ENCODE measurements at regions not wholly inside any gene's neighbourhood (a gene's known extent, or its start where the extent isn't known, plus 50 kb on each side); places are given as distances from the start of the nearest gene placed in this dataset.
"Not testable (repeated sequence)": the region's sequence is repeated elsewhere in the genome, so short reads cannot be mapped to it uniquely, and the experiment has no call there.

DNA sequence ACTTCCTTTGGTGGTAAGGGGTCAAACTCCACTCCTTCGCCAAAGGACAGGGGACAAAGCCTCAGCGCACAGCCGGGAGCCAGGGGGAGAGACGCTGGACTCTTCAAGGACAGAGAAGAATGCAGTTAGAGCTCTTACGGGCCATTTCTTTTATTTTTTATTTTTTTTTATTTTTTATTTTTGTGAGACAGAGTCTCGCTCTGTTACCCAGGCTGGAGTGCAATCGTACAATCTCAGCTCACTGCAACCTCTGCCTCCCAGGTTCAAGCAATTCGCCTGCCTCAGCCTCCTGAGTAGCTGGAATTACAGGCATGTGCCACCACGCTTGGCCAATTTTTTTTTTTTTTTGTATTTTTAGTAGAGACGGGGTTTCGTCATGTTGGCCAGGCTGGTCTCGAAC lies 93.2 kb upstream of the RPH3AL start, which contains the start of gene RFLNB:
Gene RFLNB, minus strand, starts transcription at position 101 of the 400 bp plus-strand sequence.
- not testable (repeated sequence) for DNase-seq

DNA sequence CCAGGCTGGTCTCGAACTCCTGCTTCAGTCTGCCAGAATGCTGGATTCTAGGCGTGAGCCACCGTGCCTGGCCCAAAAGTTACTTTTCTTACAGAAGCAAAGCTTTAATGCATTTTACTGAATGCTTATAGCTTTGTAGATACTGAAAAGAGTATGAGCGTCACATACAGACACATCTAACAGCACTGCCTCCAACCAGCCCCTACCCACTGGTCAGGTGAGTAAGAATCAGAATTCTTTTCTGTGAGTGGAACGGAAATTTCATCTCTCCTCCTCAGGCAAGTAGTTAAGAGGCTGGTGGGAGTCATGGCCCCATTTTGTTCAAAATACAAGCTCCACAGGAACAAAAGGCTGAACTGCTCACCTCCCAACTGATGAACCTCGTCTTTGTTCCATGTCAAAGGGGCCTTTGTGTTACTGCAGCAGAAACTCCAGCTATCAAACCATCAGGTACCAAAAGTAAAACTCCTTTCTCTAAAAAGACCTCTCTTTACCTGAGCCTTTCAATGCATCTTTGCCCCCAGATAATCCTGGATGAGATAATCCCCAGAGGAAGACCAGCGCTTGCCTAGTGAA lies 92.4 kb upstream of the RPH3AL start:
- DNase-seq, result no peak

DNA sequence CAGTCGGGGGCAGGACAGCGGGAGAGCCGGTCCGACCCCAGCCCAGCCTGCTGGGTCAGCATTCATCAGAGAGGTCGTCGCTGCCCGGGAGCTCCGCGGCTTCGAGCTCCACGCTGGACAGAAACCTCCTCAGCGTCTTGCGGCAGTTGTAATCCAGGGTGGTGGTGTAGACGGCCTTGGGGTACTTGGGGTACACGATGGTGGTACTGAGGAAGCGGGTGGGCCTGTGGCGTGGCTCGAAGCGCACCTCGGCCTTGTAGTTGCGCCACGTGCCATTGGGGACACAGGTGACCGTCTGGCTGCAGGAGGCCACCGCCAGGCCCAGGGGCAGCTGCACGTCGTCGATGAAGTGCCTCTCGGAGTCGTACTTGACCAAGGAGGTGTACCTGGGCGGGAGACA lies 90.5 kb upstream of the RPH3AL start:
- no peak for DNase-seq

DNA sequence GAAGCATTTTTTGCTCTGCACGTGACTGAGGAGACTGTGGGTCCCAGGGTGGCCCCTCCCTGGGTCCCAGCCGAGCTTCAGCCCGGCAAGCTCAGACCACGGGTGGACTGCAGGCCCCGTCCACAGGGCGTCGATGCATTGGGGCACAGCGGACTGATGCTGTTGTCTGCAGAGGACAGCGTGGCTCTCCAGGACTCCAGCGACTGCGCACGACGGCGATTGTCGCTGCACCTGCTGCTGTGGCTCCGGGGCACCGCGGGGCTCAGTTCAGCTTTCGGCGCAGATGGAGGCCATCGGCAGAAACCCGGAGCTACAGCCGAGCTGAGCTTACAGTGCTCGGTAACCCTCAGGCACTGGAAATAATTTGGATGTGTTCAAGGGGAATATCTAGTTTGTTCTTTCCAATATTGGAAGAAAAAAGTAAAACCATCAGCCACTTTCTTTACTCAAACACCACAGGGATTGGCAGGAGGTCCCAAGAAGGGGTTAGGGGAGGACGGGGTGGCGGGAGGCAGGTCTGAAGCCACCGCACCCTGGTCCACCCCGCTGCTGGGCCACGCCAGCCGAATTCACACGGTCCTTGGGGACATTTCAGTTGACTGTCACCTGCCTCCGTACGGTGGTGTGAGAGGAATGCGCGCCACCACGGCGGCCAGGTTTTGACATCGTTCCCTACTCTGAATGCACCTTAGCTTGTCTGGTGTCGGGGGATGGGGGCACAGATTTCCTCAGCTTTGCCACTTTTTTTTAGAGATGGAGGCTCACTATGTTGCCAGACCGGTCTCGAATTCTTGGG lies 88.7 kb upstream of the RPH3AL start:
- DNase-seq, result no peak

DNA sequence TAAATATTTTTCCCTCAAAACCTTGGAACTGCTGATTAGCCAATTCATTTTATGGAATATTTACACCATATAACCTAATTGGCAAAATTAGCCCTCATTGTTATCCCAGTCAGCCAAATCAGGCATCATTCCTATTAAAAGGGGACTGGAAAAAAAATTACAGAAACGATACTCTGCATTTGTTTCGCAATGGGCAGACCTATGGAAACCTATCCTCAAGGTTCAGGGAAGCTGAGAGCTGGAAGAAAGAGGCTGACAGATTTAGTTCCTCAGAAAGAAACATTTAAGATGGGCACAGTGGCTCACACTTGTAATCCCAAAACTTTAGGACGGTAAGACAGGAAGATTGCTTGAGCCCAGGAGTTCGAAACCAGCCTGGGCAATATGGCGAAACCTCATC lies 85.6 kb upstream of the RPH3AL start:
- DNase-seq, result no peak

DNA sequence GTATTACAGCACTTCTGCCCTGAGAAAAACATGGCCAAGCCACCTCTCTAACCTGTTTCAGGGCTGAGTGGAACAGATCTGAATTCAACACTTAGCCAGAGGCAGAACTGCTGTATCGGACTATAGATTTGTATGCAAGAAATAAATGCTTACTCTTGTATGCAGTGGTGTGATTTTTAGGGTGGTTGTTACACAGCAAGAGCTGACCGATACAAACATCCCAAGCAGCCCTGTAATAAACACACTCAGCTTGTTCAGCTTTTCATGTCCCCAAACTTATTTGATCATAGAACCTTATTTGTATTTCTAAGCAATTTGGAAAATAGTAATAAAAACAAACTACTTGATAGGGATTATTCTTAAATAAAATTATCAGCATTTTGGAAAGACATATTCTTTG lies 84.9 kb upstream of the RPH3AL start:
- DNase-seq, result no peak

DNA sequence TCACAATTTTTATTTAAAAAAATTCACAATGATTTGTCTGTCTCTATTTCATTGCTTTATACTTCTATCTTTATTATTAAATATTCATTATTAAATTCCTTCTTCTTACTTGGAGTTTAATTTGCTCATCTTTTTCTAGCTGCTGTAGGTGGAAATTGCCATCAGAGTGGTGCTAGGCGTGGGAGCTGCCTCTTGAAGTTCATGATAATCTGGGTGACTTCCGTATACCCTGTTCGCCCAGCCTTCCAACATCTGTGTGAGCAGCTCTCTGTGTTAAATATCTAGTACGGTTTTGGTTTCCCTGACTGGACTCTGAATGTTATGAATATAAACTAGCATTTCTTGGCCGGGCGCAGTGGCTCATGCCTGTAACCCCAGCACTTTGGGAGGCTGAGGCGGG lies 84.0 kb upstream of the RPH3AL start:
- DNase-seq, result no peak

DNA sequence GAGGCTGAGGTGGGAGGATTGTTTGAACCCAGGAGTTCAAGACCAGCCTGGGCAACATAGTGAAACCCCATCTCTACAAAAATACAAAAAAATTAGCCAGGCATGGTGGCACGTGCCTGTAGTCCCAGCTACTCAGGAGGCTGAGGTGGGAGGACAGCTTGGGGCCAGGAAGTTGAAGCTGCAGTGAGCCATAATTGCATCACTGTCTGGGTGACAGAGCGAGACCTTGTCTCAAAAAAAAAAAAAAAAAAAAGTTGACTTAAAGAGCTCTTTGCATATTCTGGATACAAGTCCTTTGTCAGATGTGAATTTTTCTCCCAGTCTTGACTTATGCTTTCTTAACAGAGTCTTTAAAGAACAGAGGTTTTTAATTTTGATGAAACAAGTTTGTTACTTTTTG lies 79.9 kb upstream of the RPH3AL start:
- DNase-seq, result not testable (repeated sequence)

DNA sequence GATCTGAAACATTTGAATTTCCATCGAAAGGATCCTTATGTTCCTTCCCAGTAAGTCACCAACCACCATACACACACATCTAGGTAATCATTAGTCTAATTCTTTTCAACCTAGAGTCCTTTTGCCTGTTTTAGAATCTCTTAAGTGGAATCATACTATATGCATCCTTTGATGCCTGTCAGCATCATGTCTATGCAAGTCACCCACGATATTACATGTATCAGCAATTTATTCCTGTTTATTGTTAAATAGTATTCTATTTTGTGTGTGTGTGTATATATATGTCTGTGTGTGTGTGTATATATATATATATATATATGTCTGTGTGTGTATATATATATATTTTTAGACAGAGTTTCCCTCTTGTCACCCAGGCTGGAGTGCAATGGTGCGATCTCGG lies 78.9 kb upstream of the RPH3AL start:
- no peak for DNase-seq

DNA sequence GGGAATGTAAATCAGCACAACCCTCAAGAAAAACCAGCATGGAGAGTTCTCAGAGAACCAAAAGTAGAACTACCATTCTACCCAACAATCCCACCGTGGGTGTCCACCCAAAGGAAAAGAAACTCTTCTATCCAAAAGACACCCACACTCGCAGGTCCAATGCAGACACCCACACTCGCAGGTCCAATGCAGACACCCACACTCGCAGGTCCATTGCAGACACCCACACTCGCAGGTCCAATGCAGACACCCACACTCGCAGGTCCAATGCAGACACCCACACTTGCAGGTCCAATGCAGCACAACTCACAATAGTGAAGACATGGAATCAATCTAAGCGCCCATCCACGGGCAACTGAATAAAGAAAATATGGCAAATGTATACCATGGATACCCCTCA lies 77.0 kb upstream of the RPH3AL start:
- DNase-seq, result no peak

DNA sequence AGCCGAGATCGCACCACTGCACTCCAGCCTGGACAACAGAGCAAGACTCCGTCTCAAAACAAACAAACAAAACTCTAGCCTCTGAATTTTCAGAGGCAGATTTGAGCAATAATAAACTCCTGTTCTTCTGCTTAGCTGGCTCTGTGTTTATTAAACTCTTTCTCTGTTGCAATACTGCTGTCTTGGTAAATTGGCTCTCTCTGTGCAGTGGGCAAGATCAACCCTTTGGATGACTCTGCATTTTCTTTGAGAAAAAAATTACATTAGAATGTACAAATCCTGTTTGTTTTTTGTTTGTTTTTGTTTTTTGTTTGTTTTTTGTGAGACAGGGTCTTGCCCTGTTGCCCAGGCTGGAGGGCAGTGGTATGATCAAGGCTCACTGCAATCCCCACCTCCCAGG lies 75.8 kb upstream of the RPH3AL start:
- DNase-seq, result no peak

DNA sequence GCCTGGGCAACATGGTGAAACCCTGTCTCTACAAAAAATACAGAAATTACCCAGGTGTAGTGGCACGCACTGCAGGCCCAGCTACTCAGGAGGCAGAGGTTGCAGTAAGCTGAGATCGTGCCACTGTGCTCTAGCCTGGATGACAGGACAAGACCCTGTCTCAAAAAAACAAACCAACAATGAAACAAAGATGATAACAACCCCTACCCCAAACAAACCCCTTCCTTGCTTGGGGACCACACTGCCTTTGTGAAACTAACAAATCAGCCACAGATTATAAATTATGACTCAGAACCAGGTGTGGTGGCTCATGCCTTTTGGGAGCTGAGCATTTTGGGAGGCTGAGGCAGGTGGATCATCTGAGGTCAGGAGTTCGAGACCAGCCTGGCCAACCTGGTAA lies 75.3 kb upstream of the RPH3AL start:
- no peak for DNase-seq

DNA sequence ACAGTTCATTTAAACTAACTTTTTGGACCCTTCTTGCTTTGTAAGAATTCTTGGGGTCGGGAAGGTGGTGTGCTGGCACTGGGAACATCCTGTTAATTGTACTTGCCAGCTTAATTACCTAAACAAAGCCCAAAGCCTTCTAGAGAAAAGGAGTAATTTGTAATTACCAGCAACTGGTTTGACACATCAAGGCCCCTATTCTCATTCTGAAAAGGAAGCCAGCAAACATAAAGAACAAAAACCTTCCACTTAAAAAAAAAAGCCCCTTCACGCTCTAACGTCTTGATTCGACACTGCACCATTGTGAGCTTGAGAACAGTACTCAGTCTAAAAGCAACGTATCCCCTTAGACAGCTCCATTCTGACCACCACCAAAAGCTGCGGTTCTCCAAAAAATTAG lies 74.7 kb upstream of the RPH3AL start:
- DNase-seq, result no peak

DNA sequence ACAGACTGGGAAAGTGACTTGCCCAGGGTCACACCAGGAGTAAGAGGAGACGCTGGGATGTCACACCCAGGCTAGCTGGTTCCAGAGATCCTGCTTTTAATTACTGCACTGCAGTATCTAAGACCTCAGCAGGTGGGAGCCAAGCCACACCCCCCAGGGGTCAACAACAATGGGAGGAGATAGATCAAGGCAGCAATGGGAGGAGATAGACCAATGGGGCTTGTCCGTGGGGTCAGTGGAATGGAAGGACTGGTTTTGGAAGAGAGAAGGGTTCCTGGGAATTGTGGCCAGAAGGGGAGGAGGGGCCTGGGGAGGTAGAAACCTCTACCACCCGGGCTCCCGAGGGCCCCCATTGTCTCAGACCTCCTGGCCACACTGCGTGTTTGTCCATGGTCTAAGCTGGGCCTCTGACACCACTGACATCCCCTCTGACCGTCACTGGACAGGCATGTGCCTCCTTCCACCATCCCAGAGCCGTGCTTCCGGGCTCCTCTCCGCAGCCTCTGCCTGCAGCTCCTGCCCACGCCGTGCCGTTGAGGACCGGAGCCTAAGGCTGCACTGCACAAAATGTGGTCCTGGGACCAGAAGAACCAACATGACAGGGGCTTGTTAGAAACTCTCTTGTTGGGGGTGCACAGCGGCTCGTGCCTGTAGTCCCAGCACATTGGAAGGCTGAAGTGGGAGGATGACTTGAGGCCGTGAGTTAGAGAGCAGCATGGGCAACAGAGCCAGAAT lies 69.8 kb upstream of the RPH3AL start:
- no peak for DNase-seq

DNA sequence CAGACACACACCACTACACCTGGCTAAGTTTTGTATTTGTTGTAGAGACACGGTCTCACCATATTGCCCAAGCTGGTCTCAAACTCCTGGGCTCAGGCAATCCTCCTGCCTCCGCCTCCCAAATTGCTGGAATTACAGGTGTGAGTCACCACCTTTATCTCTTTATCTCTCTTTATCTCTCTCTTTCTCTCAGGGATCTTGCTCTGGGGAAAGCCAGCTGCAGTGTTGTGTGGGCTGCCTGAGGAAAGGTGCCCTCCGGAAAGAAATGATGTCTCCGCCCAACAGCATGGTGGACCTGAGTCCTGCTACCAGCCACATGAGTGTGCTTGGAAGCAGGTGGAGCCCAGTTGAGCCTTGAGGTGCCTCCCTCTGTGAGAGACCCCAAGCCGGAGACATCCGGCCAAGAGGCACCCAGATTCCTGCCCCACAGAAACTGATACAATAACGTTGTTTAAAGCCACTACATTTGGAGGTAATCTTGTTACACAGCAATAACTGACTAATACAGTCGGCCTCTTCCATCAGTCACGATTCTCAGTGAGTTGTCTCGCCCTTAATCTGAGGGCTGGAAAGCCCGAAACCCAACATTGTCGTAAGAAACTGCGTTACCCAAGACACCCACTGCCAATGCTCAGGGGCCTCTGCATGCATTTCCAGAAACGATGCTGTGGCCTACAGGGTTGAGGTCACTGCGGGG lies 68.0 kb upstream of the RPH3AL start:
- no peak for DNase-seq

DNA sequence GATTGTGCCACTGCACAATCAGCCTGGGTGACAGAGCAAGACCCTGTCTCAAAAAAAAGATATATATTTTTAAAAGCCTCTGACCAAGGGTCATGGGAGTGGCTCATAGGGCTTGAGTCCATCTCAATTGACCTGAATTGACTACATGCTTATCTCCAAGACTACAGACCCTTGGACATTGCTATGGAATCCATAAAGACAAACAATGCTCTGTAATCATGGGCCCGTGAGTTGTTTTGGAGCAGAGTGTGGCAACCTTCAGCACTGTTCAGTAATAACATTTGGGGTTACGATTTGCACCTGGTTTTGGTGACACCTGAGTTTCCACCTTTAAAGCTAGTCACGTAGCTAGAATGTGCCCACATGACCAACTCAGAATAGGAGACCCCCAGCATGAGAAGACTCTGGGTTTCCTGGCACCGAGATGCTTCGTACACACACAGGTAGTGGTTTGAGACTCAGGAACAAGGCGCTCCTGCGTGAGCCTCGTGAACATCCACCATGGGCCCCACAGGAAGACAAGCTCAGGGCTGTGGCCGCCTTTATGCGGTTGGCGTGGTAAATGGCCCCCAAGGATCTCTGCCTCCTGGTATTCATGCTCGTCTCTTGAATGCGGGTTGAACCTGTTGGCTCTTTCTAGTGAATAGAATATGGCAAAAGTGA lies 66.6 kb upstream of the RPH3AL start:
- no peak for DNase-seq

DNA sequence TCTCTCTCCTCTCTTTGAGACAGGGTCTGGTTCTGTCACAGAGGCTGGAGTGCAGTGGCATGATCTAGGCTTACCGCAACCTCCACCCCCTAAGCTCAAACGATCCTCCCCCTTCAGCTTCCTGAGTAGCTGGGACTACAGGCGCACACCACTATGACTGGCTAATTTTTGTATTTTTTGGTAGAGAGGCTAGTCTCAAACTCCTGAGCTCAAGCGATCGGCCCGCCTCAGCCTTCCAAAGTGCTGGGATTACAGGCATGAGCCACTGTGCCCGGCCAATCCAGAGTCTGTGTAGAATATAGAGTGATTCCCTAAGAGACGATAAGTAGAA lies 65.8 kb upstream of the RPH3AL start:
- DNase-seq, result no peak

DNA sequence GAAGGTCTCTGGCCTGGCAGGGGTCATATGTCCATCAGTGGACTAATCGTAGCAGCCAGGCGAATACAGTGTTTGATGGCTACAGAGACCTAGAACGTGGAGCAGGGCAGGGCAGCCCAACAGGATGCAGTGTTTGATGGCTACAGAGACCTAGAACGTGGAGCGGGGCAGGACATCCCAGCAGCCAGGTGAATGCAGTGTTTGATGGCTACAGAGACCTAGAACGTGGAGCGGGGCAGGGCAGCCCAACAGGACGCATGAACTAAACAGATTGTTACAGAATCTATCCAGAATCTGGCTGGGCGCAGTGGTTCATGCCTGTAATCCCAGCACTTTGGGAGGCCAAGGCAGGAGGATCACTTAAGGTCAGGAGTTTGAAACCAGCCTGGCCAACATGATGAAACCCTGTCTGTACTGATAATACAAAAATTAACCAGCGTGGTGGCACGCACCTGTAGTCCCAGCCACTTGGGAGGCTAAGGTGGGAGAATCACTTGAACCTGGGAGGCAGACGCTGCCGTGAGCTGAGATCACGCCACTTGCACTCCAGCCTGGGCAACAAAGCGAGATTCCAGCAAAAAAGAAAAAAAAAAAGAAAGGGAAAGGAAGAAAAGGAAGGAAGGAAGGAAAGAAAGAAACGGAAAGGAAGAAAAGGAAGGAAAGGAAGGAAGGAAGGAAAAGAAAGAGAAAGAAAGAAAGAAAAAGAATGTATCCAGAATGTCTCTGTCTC lies 65.2 kb upstream of the RPH3AL start:
- DNase-seq, result no peak

DNA sequence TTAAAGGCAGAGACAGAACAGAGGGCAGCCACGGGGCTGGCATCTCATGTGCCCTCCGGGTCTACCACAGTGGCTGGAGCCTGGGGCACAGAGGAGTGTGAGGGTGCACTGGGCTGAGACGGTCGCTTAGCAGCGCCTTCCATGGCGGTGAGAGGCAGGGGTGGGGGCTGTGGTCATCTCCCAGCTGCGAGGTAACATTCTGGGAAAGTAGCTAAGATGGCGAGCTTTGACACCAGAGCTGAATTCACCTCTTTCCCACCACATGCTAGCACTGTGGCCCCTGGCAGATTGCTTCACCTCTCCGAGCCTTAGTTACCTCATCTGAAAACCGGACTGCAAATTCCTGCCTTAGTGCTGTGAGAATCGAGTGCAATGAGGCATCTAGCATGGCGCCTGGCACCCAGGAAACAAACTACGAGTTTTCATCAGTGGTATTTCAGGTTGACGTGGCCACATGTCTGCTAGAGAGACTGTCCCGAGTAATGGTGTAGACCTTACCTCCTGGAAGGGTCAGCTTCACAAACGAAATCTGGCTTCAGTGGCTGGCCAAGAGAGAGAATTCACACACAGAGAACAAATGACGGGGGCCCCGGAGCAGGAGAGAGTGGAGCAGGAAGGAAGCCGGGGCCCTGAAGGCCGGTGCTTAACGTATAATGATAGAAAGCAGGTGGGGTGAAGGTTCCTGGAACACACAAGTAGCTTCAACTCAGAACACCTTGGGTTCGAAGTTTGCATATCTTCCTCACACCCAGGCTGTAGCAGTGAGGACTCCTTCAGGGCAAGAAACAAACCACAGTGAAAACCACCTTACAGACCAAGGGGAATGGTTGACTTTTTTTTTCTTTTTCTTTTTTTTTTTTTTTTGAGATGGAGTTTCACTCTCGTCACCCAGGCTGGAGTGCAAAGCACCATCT lies 63.9 kb upstream of the RPH3AL start:
- DNase-seq, result no peak

DNA sequence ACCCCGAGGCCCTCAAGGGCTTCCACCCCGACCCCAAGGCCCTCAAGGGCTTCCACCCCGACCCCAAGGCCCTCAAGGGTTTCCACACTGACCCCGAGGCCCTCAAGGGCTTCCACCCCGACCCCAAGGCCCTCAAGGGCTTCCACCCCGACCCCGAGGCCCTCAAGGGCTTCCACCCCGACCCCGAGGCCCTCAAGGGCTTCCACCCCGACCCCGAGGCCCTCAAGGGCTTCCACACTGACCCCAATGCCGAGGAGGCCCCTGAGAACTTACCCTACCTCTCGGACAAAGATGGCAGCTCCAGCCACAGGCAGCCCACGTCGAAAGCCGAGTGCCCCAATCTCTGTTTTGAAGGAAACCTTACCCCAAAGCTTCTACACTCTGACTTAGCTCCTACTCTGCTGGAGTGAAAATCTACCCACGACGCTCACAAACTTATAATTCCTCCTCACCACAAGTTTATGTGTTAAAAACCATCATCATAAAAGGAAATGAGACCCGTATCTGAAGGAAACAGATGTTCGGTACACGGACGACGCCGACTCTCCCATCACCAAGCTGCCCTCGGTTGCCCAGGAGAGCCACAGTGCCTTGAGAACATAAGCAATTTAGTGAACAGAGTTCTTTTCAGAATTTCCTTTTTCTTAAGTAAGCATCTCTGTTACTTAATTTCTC lies 61.2 kb upstream of the RPH3AL start:
- DNase-seq, result no peak

DNA sequence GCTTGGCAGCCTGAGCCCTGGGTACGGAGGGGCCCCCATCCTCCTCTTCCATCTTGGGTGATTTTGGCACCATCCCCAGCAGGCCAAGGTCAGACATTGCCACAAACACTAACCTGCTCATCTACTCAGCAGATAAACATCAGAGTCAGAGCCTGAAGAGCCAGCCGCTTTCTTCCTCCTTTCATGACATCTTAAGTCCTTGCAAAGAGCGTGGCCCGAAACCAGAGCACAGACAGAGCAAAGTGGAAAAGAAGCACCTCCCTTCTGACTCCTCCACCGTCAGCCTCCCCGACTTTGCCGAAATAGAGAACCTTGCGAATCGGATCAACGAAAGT lies 60.4 kb upstream of the RPH3AL start:
- no peak for DNase-seq

Data from NCI-H524 (cell line).